ENCODE measurements at regions not wholly inside any gene's neighbourhood (a gene's known extent, or its start where the extent isn't known, plus 50 kb on each side); places are given as distances from the start of the nearest gene placed in this dataset.

- no peak for TF ChIP-seq CTCF (IDR thresholded peaks at IDR 0.05)
- Mint-ChIP-seq H3K4me1 (peaks cover 17% of the 10 kb centered on the region), H3K9me3 (peaks cover 4% of the 10 kb centered on the region), H3K4me3 (no peak overlapping the region), H3K27me3 (ENCODE audit: low read depth, poor library complexity) (no peaks in the 10 kb centered on the region), H3K36me3 (ENCODE audit: low read depth) (no peaks in the 10 kb centered on the region), H3K27ac (no peak overlapping the region)
- DNase-seq, result no peak
These were observed 404.7 kb upstream of the TGFBR2 start for GRCh38 chr3:30201715-30202114.

- Mint-ChIP-seq H3K4me1 (peaks cover 11% of the 10 kb centered on the region), H3K27ac (no peak overlapping the region), H3K9me3 (peaks cover 4% of the 10 kb centered on the region), H3K36me3 (ENCODE audit: low read depth) (no peaks in the 10 kb centered on the region), H3K27me3 (ENCODE audit: low read depth, poor library complexity) (no peaks in the 10 kb centered on the region), H3K4me3 (no peak overlapping the region)
- TF ChIP-seq CTCF (IDR thresholded peaks at IDR 0.05), result no peak
- DNase-seq, result no peak
These were observed 403.1 kb upstream of the TGFBR2 start for GRCh38 chr3:30203301-30203700.

GRCh38 chr3:30204126-30204525 lies 402.3 kb upstream of the TGFBR2 start:
- DNase-seq, result no peak
- no peak for TF ChIP-seq CTCF (IDR thresholded peaks at IDR 0.05)
- H3K9me3 Mint-ChIP-seq, result peaks cover 4% of the 10 kb centered on the region
- no peaks in the 10 kb centered on the region for H3K27me3 Mint-ChIP-seq (ENCODE audit: low read depth, poor library complexity)
- H3K36me3 Mint-ChIP-seq (ENCODE audit: low read depth), result no peaks in the 10 kb centered on the region
- H3K4me3 Mint-ChIP-seq, result no peak overlapping the region
- H3K4me1 Mint-ChIP-seq, result peaks cover 3% of the 10 kb centered on the region
- no peak overlapping the region for H3K27ac Mint-ChIP-seq

- Mint-ChIP-seq H3K27me3 (ENCODE audit: low read depth, poor library complexity) (no peaks in the 10 kb centered on the region), H3K36me3 (ENCODE audit: low read depth) (no peaks in the 10 kb centered on the region), H3K4me3 (no peak overlapping the region), H3K9me3 (peaks cover under 1% of the 10 kb centered on the region), H3K27ac (no peak overlapping the region), H3K4me1 (no peaks in the 10 kb centered on the region)
- no peak for TF ChIP-seq CTCF (IDR thresholded peaks at IDR 0.05)
- DNase-seq, result no peak
These were observed 400.4 kb upstream of the TGFBR2 start for GRCh38 chr3:30206051-30206450.

- peaks cover 31% of the 10 kb centered on the region for H3K9me3 Mint-ChIP-seq
- H3K27ac Mint-ChIP-seq, result no peak overlapping the region
- H3K4me3 Mint-ChIP-seq, result no peak overlapping the region
- H3K27me3 Mint-ChIP-seq (ENCODE audit: low read depth, poor library complexity), result no peaks in the 10 kb centered on the region
- peaks cover 11% of the 10 kb centered on the region for H3K36me3 Mint-ChIP-seq (ENCODE audit: low read depth)
- H3K4me1 Mint-ChIP-seq, result no peaks in the 10 kb centered on the region
- no peak for DNase-seq
- TF ChIP-seq CTCF (IDR thresholded peaks at IDR 0.05), result no peak
These were observed 384.8 kb upstream of the TGFBR2 start for GRCh38 chr3:30221619-30222018.

- no peak for TF ChIP-seq CTCF (IDR thresholded peaks at IDR 0.05)
- Mint-ChIP-seq H3K9me3 (peaks cover 23% of the 10 kb centered on the region), H3K4me1 (peaks cover 3% of the 10 kb centered on the region), H3K27ac (no peak overlapping the region), H3K4me3 (no peak overlapping the region), H3K36me3 (ENCODE audit: low read depth) (peaks cover 8% of the 10 kb centered on the region), H3K27me3 (ENCODE audit: low read depth, poor library complexity) (no peaks in the 10 kb centered on the region)
- no peak for DNase-seq
These were observed 384.0 kb upstream of the TGFBR2 start for GRCh38 chr3:30222441-30222840.
